ENCODE measurements at regions not wholly inside any gene's neighbourhood (a gene's known extent, or its start where the extent isn't known, plus 50 kb on each side); places are given as distances from the start of the nearest gene placed in this dataset.

- Histone ChIP-seq H3K79me2 (ENCODE audit: insufficient read depth, low read length) (no peaks in the 10 kb centered on the region), H3K9me3 (replicated peaks in 1 of 2; ENCODE audit: control insufficient read depth in 1 of 2, insufficient read depth in 1 of 2, low read length in 2 of 2) (no peaks in the 10 kb centered on the region), H3K4me1 (ENCODE audit: control insufficient read depth in 1 of 2, insufficient read depth in 2 of 2, low read length in 2 of 2) (peaks cover 0 to 5% of the 10 kb centered on the region in 2 donors), H3K27me3 (ENCODE audit: control insufficient read depth in 2 of 2, insufficient read depth in 2 of 2, low read length in 2 of 2) (peaks cover 12 to 22% of the 10 kb centered on the region in 2 donors), H2AFZ (ENCODE audit: insufficient read depth, low read depth, low read length, poor library complexity, severe bottlenecking) (no peak overlapping the region), H3K4me2 (replicated peaks; ENCODE audit: extremely low read depth, low read length, poor library complexity, severe bottlenecking) (no peak overlapping the region), H4K20me1 (ENCODE audit: insufficient read depth, low read length) (no peaks in the 10 kb centered on the region), H3K9ac (ENCODE audit: insufficient read depth, low read length, poor library complexity, severe bottlenecking) (no peak overlapping the region), H3K4me3 (replicated peaks in 1 of 3; ENCODE audit: low read depth in 2 of 3, low read length in 3 of 3) (no peak overlapping the region), H3K36me3 (replicated peaks in 1 of 2; ENCODE audit: control insufficient read depth in 1 of 2, insufficient read depth in 2 of 2, low read length in 2 of 2) (no peaks in the 10 kb centered on the region), H3K27ac (ENCODE audit: low read depth in 1 of 2, low read length in 2 of 2) (no peak overlapping the region)
- 98% methylated on average over 4 of the region's 4 CpGs for WGBS (ENCODE audit: insufficient coverage)
- H3K4me3 Mint-ChIP-seq = no peak overlapping the region
- TF ChIP-seq CTCF (IDR thresholded peaks at IDR 0.05) = no peak
- H3K9me3 Mint-ChIP-seq = peaks cover 0 to 6% (median 3%) of the 10 kb centered on the region in 7 donors
- H3K27me3 Mint-ChIP-seq (ENCODE audit: low read depth in 3 of 3) = peaks cover 36 to 50% (median 38%) of the 10 kb centered on the region in 3 donors
- no peak for DNase-seq
- no peaks in the 10 kb centered on the region for H3K36me3 Mint-ChIP-seq
- intact Hi-C loops (cut with micrococcal nuclease) = loop anchor here in 1 of 2 donors (10.0 kb wide), 1 partner anchor 237 kb away; no protein-coding TSS in a partner anchor
- no peak overlapping the region for H3K27ac Mint-ChIP-seq
- peaks cover 2% of the 10 kb centered on the region for H3K4me1 Mint-ChIP-seq
These were observed 61.7 kb upstream of the CCDC167 start for GRCh38 chr6:37561361-37561760.

- no peak for TF ChIP-seq CTCF (IDR thresholded peaks at IDR 0.05)
- Mint-ChIP-seq H3K27ac (no peak overlapping the region), H3K9me3 (peaks cover 0 to 6% (median 3%) of the 10 kb centered on the region in 7 donors), H3K4me3 (no peak overlapping the region), H3K27me3 (ENCODE audit: low read depth in 3 of 3) (peaks cover 32 to 45% (median 39%) of the 10 kb centered on the region in 3 donors), H3K36me3 (no peaks in the 10 kb centered on the region), H3K4me1 (peaks cover 3% of the 10 kb centered on the region)
- no peak overlapping the region for H3K4me2 ChIP-seq (replicated peaks; ENCODE audit: extremely low read depth, low read length, poor library complexity, severe bottlenecking)
- H3K27ac ChIP-seq (ENCODE audit: low read depth in 1 of 2, low read length in 2 of 2) = no peak overlapping the region
- H3K4me1 ChIP-seq (ENCODE audit: control insufficient read depth in 1 of 2, insufficient read depth in 2 of 2, low read length in 2 of 2) = no peaks in the 10 kb centered on the region
- H2AFZ ChIP-seq (ENCODE audit: insufficient read depth, low read depth, low read length, poor library complexity, severe bottlenecking) = no peak overlapping the region
- H3K4me3 ChIP-seq (replicated peaks in 1 of 3; ENCODE audit: low read depth in 2 of 3, low read length in 3 of 3) = no peak overlapping the region
- DNase-seq = no peak
- intact Hi-C loops (cut with micrococcal nuclease) = loop anchor here in 1 of 2 donors (10.0 kb wide), 1 partner anchor 236 kb away; no protein-coding TSS in a partner anchor
- H3K9me3 ChIP-seq (replicated peaks in 1 of 2; ENCODE audit: control insufficient read depth in 1 of 2, insufficient read depth in 1 of 2, low read length in 2 of 2) = no peaks in the 10 kb centered on the region
- H3K79me2 ChIP-seq (ENCODE audit: insufficient read depth, low read length) = no peaks in the 10 kb centered on the region
- WGBS (ENCODE audit: insufficient coverage) = 93% methylated on average over 2 of the region's 3 CpGs
- no peaks in the 10 kb centered on the region for H3K36me3 ChIP-seq (replicated peaks in 1 of 2; ENCODE audit: control insufficient read depth in 1 of 2, insufficient read depth in 2 of 2, low read length in 2 of 2)
- H4K20me1 ChIP-seq (ENCODE audit: insufficient read depth, low read length) = no peaks in the 10 kb centered on the region
- H3K9ac ChIP-seq (ENCODE audit: insufficient read depth, low read length, poor library complexity, severe bottlenecking) = no peak overlapping the region
- peaks cover 9 to 17% of the 10 kb centered on the region in 2 donors for H3K27me3 ChIP-seq (ENCODE audit: control insufficient read depth in 2 of 2, insufficient read depth in 2 of 2, low read length in 2 of 2)
These were observed 61.0 kb upstream of the CCDC167 start for GRCh38 chr6:37560737-37561103.
